Breast epithelium (tissue), 4 donors: ENCODE measurements at regions not wholly inside any gene's neighbourhood (a gene's known extent, or its start where the extent isn't known, plus 50 kb on each side); places are given as distances from the start of the nearest gene placed in this dataset.
A peak's percentile ranks its signal among the peaks of the same experiment; 100 is the strongest.

ENCODE experiments used
- DNase-seq, 2 donors: peaks; one replicate each; pipeline ENCODE4 v3.0.0-alpha.2; 2019; ENCODE audit warnings: low spot score in 2 of 2
- H3K27ac ChIP-seq, 2 donors: fragments of 200-600 bp; sonication (generic) in 1 of 2; one replicate each; pipeline ENCODE4 v1.5.1; 2016 to 2019; ENCODE audit warnings: mild to moderate bottlenecking in 1 of 2
- H3K27me3 ChIP-seq, 2 donors: fragments of 200-600 bp; sonication (generic) in 1 of 2; one replicate each; pipeline versions ENCODE4 v1.5.1 to v1.6.0; 2017 to 2019; ENCODE audit warnings: control low read depth in 1 of 2, mild to moderate bottlenecking in 1 of 2
- H3K36me3 ChIP-seq: fragments of 200-600 bp; one replicate; pipeline ENCODE4 v1.5.1; 2019
- H3K4me1 ChIP-seq, 2 donors: fragments of 200-600 bp; sonication (generic); one replicate each; pipeline ENCODE4 v1.5.1; 2016 to 2019; ENCODE audit warnings: control low read depth in 1 of 2
- H3K4me3 ChIP-seq, 3 donors: fragments of 200-600 bp; sonication (generic); 1 replicate in 2 of 3; 2 replicates in 1 of 3; pipeline ENCODE4 v1.5.1; 2016 to 2019; ENCODE audit warnings: mild to moderate bottlenecking in 3 of 3, moderate library complexity in 2 of 3
- H3K9me3 ChIP-seq, 2 donors: fragments of 200-600 bp; sonication (generic) in 1 of 2; one replicate each; pipeline ENCODE4 v1.5.1; 2016 to 2019; ENCODE audit warnings: control low read depth in 1 of 2
- CTCF ChIP-seq, 3 donors: fragments of 450-650 bp; IDR thresholded peaks; one replicate each; pipeline ENCODE4 v1.5.1; 2016 to 2017; ENCODE audit warnings: antibody characterized with exemption in 3 of 3, mild to moderate bottlenecking in 3 of 3, moderate library complexity in 3 of 3
- POLR2A ChIP-seq: fragments of 450-650 bp; IDR thresholded peaks from one replicate; pipeline ENCODE4 v1.6.1; 2016; ENCODE audit warnings: antibody characterized with exemption, mild to moderate bottlenecking, moderate library complexity
- POLR2AphosphoS5 ChIP-seq, 3 donors: sonication (generic); formaldehyde crosslinking; IDR thresholded peaks; one replicate each; pipeline ENCODE4 v1.6.1; 2017; ENCODE audit warnings: antibody characterized with exemption in 3 of 3
- intact Hi-C: fragments of 100-400 bp; cut with DNase I; formaldehyde crosslinking; loops from one replicate; pipeline ENCODE4 v1.15.1; 2023; ENCODE audit warnings: low total_unique reads

- intact Hi-C loops: loop anchor here (5.0 kb wide), 1 partner anchor 762 kb away; no protein-coding TSS in a partner anchor
- Histone ChIP-seq H3K27ac (no peak overlapping the region), H3K27me3 (peaks cover 0 to 64% of the 10 kb centered on the region in 2 donors), H3K4me3 (no peak overlapping the region), H3K36me3 (no peaks in the 10 kb centered on the region), H3K4me1 (no peaks in the 10 kb centered on the region), H3K9me3 (no peaks in the 10 kb centered on the region)
- DNase-seq: peak in 1 of 2 donors; percentile 28
- TF ChIP-seq POLR2A (no peak), POLR2AphosphoS5 (IDR thresholded peaks at IDR 0.05) (no peak), CTCF (IDR thresholded peaks at IDR 0.05) (no peak)
These were observed 194.3 kb downstream of the TEX29 start for GRCh38 chr13:111514610-111515306.

- peak in 1 of 2 donors; percentile 40 for DNase-seq
- H3K9me3 ChIP-seq: no peaks in the 10 kb centered on the region
- no peaks in the 10 kb centered on the region for H3K36me3 ChIP-seq
- intact Hi-C loops: no loop called here
- no peak overlapping the region for H3K27ac ChIP-seq
- peaks cover 0 to 64% of the 10 kb centered on the region in 2 donors for H3K27me3 ChIP-seq
- H3K4me1 ChIP-seq: no peaks in the 10 kb centered on the region
- H3K4me3 ChIP-seq: no peak overlapping the region
- TF ChIP-seq POLR2A (no peak), POLR2AphosphoS5 (IDR thresholded peaks at IDR 0.05) (no peak), CTCF (IDR thresholded peaks at IDR 0.05) (no peak)
These were observed 194.8 kb downstream of the TEX29 start for GRCh38 chr13:111515307-111515617.

- no peak for TF ChIP-seq CTCF (IDR thresholded peaks at IDR 0.05)
- no peak for TF ChIP-seq POLR2A
- no peak for TF ChIP-seq POLR2AphosphoS5 (IDR thresholded peaks at IDR 0.05)
- no peak overlapping the region for H3K4me3 ChIP-seq
- no peaks in the 10 kb centered on the region for H3K36me3 ChIP-seq
- H3K9me3 ChIP-seq: no peaks in the 10 kb centered on the region
- DNase-seq: peak in 1 of 2 donors; percentile 20
- peaks cover 0 to 64% of the 10 kb centered on the region in 2 donors for H3K27me3 ChIP-seq
- H3K4me1 ChIP-seq: no peaks in the 10 kb centered on the region
- intact Hi-C loops: no loop called here
- H3K27ac ChIP-seq: no peak overlapping the region
These were observed 195.2 kb downstream of the TEX29 start for GRCh38 chr13:111515635-111516034.

- H3K4me1 ChIP-seq: no peaks in the 10 kb centered on the region
- H3K27ac ChIP-seq: no peak overlapping the region
- peak overlapping the region in 1 of 3 donors; percentile 22 for H3K4me3 ChIP-seq
- intact Hi-C loops: no loop called here
- H3K36me3 ChIP-seq: no peaks in the 10 kb centered on the region
- peak in 1 of 2 donors; percentile 33 for DNase-seq
- no peak for TF ChIP-seq CTCF (IDR thresholded peaks at IDR 0.05)
- TF ChIP-seq POLR2A: no peak
- TF ChIP-seq POLR2AphosphoS5 (IDR thresholded peaks at IDR 0.05): no peak
- H3K27me3 ChIP-seq: peaks cover 0 to 54% of the 10 kb centered on the region in 2 donors
- no peaks in the 10 kb centered on the region for H3K9me3 ChIP-seq
These were observed 196.5 kb downstream of the TEX29 start for GRCh38 chr13:111516712-111517640.

GRCh38 chr13:111517641-111518010, 197.2 kb downstream of the TEX29 start:
- TF ChIP-seq POLR2A (no peak), CTCF (IDR thresholded peaks at IDR 0.05) (no peak), POLR2AphosphoS5 (IDR thresholded peaks at IDR 0.05) (no peak)
- intact Hi-C loops: no loop called here
- H3K4me1 ChIP-seq: no peaks in the 10 kb centered on the region
- H3K36me3 ChIP-seq: no peaks in the 10 kb centered on the region
- peak in 1 of 2 donors; percentile 25 for DNase-seq
- no peaks in the 10 kb centered on the region for H3K9me3 ChIP-seq
- no peak overlapping the region for H3K27ac ChIP-seq
- peaks cover 0 to 47% of the 10 kb centered on the region in 2 donors for H3K27me3 ChIP-seq
- H3K4me3 ChIP-seq: no peak overlapping the region
